Endothelial cell of umbilical vein (primary cell): ENCODE measurements at regions not wholly inside any gene's neighbourhood (a gene's known extent, or its start where the extent isn't known, plus 50 kb on each side); places are given as distances from the start of the nearest gene placed in this dataset.
A peak's percentile ranks its signal among the peaks of the same experiment; 100 is the strongest.

Source experiments
- BruUV-seq: library from RNA; stranded (reverse); fragments of 400-500 nt; replicated peaks from 2 replicates; lab custom pipeline; 2021; lab: Mats Ljungman, UMichigan
- CTCF ChIA-PET: fragments of 300-600, 350-600 bp; sonication (Branson Sonifier 250); formaldehyde crosslinking; loops from one replicate; lab custom pipeline; 2021; ENCODE audit warnings: antibody characterized with exemption, inconsistent platforms; lab: Charles Lee
- POLR2A ChIA-PET: fragments of 300-600, 350-600 bp; sonication (Branson Sonifier 250); formaldehyde crosslinking; loops from one replicate; lab custom pipeline; 2021; ENCODE audit warnings: antibody characterized with exemption, inconsistent platforms; lab: Charles Lee
- DNase-seq: peaks from one replicate; pipeline ENCODE4 v3.0.0-alpha.2; 2011; ENCODE audit warnings: low read depth, low spot score
- FAIRE-seq: peaks from 2 replicates; lab custom pipeline; 2011; peaks lifted over from hg19 to GRCh38; lab: Jason Lieb, UNC
- H2AFZ ChIP-seq: 2 replicates; pipeline ENCODE4 v1.6.0; 2012; ENCODE audit warnings: low read depth, low read length, control low read depth, inconsistent platforms
- H3K27ac ChIP-seq: 2 replicates; pipeline ENCODE4 v1.5.1; 2011; ENCODE audit warnings: low read depth, mild to moderate bottlenecking, control low read depth, low read length, moderate library complexity; ENCODE audit not compliant: insufficient read depth
- H3K27me3 ChIP-seq, 2 experiments: 2 replicates each; pipeline versions ENCODE4 v1.6.0 to v1.6.1; 2011; ENCODE audit warnings: low read length in 2 of 2, mixed read lengths in 1 of 2; ENCODE audit not compliant: control insufficient read depth in 2 of 2, insufficient read depth in 2 of 2
- H3K36me3 ChIP-seq, 2 experiments: 2 replicates in 1 of 2; 3 replicates in 1 of 2; pipeline ENCODE4 v1.5.1; 2011; ENCODE audit warnings: low read length in 2 of 2, mild to moderate bottlenecking in 1 of 2, moderate library complexity in 1 of 2; ENCODE audit not compliant: control insufficient read depth in 2 of 2, insufficient read depth in 2 of 2; ENCODE audit errors: extremely low read depth in 1 of 2
- H3K4me1 ChIP-seq: 3 replicates; pipeline ENCODE4 v1.5.1; 2011; ENCODE audit warnings: mild to moderate bottlenecking, low read length; ENCODE audit not compliant: control insufficient read depth, insufficient read depth; ENCODE audit errors: extremely low read depth
- H3K4me2 ChIP-seq: 2 replicates; pipeline ENCODE4 v1.6.1; 2011; ENCODE audit warnings: low read length, control low read depth, mixed read lengths; ENCODE audit not compliant: insufficient read depth
- H3K4me3 ChIP-seq, 3 experiments: fragments of 200-600 bp in 1 of 3; sonication (generic), shearing (Covaris generic) in 1 of 3; replicated peaks in 1 of 3; 2 replicates each; pipeline ENCODE4 v1.5.1; 2011 to 2016; ENCODE audit warnings: control low read depth in 3 of 3, low read length in 3 of 3, mild to moderate bottlenecking in 2 of 3, inconsistent platforms in 1 of 3, low read depth in 1 of 3, moderate library complexity in 1 of 3; ENCODE audit not compliant: insufficient read depth in 1 of 3
- H3K79me2 ChIP-seq: 2 replicates; pipeline ENCODE4 v1.6.0; 2012; ENCODE audit warnings: low read length, inconsistent platforms; ENCODE audit not compliant: control insufficient read depth, insufficient read depth
- H3K9ac ChIP-seq: replicated peaks from 2 replicates; pipeline ENCODE3; 2011; ENCODE audit warnings: low read length, control low read depth; ENCODE audit not compliant: insufficient read depth; ENCODE audit errors: extremely low read depth
- H3K9me1 ChIP-seq: replicated peaks from 3 replicates; pipeline ENCODE4 v1.6.0; 2011; ENCODE audit warnings: mild to moderate bottlenecking, low read length; ENCODE audit not compliant: control insufficient read depth, insufficient read depth; ENCODE audit errors: extremely low read depth
- H3K9me3 ChIP-seq: replicated peaks from 2 replicates; pipeline ENCODE4 v1.5.1; 2012; ENCODE audit warnings: low read length, inconsistent platforms; ENCODE audit not compliant: control insufficient read depth, insufficient read depth
- H4K20me1 ChIP-seq: replicated peaks from 2 replicates; pipeline ENCODE3; 2011; ENCODE audit warnings: mild to moderate bottlenecking, low read length; ENCODE audit not compliant: control insufficient read depth, insufficient read depth; ENCODE audit errors: extremely low read depth
- EZH2 ChIP-seq: IDR thresholded peaks from 2 replicates; pipeline ENCODE4 v1.6.1; 2012; ENCODE audit warnings: borderline replicate concordance, low read depth, mild to moderate bottlenecking, moderate library complexity, low read length, inconsistent platforms; ENCODE audit not compliant: severe bottlenecking
- FOS ChIP-seq: IDR thresholded peaks from 2 replicates; pipeline ENCODE4 v1.6.1; 2011; ENCODE audit warnings: mild to moderate bottlenecking, low read length, moderate library complexity, borderline replicate concordance; ENCODE audit not compliant: insufficient read depth
- GATA2 ChIP-seq: IDR thresholded peaks from 2 replicates; pipeline ENCODE4 v1.7.0; 2011; ENCODE audit warnings: low read depth, mild to moderate bottlenecking, moderate library complexity, mixed read lengths, low read length; ENCODE audit not compliant: insufficient read length, insufficient read depth
- JUN ChIP-seq: IDR thresholded peaks from 2 replicates; pipeline ENCODE4 v1.6.1; 2011; ENCODE audit warnings: borderline replicate concordance, low read depth; ENCODE audit not compliant: insufficient read length, insufficient read depth
- MAX ChIP-seq: IDR thresholded peaks from 2 replicates; pipeline ENCODE4 v1.6.1; 2011; ENCODE audit not compliant: insufficient read depth, insufficient read length
- MYC ChIP-seq: IDR thresholded peaks from one replicate; pipeline ENCODE4 v1.6.1; 2011; ENCODE audit warnings: mild to moderate bottlenecking, low read depth, low read length
- POLR2A ChIP-seq: IDR thresholded peaks from 2 replicates; pipeline ENCODE4 v1.6.1; 2012; ENCODE audit warnings: low read depth, mild to moderate bottlenecking, control low read depth, low read length
- POLR2AphosphoS5 ChIP-seq: IDR thresholded peaks from 2 replicates; pipeline ENCODE4 v1.6.1; 2012; ENCODE audit warnings: low read depth, mild to moderate bottlenecking, control low read depth, low read length, moderate library complexity; ENCODE audit not compliant: insufficient read depth
- dilution Hi-C: fragments of 300-500 bp; cut with MboI; formaldehyde crosslinking; loops from one replicate; pipeline ENCODE4 v1.15.0; 2019; ENCODE audit warnings: low sequenced_read_pairs; ENCODE audit not compliant: extremely low pct_ligation_motif_present
- intact Hi-C: fragments of 100-400 bp; cut with micrococcal nuclease; formaldehyde crosslinking; loops from one replicate; pipeline ENCODE4 v1.10.0; 2022
- TF ChIP-seq, protein P1 (sequence below), 2 donors: IDR thresholded peaks; 1 replicate in 1 of 2; 2 replicates in 1 of 2; pipeline ENCODE4 v1.5.1; 2011; ENCODE audit warnings: low read length in 2 of 2, mild to moderate bottlenecking in 2 of 2, moderate library complexity in 2 of 2, control low read depth in 1 of 2, inconsistent platforms in 1 of 2, low read depth in 1 of 2; ENCODE audit not compliant: insufficient read depth in 1 of 2; ENCODE audit errors: extremely low read depth in 1 of 2

DNA sequence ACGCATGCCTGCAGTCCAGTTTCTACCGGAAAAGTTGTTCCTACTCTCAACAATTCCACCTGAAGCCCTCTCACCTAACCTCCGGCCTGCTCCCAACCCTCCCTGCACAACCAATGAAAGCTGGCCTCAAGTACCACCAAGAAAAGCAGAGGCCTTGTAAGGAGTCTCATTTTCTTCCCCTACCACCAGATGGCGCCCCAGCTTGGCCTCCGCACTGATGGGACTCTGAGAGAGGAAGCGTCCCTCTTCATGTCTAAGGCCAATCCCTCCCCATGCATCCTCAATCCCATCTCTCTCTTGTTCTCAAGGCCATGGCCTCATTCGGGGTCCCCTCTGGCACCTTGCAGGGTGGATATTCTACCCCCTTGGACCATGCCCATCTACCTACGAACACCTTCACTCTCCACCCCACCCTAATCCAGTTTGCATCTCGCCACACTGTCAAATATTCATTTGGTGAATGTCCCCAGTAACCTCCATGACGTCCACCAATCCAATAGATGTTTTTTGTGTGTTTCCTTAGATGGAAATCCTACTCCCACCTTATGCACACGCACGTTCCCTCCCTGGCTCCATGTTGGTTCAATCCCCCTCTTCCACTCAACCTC is 412.8 kb downstream of the ZNF536 start:
- Histone ChIP-seq H3K4me3 (no peak overlapping the region), H3K4me1 (no peaks in the 10 kb centered on the region), H3K9ac (no peak overlapping the region), H3K9me3 (peaks cover 3% of the 10 kb centered on the region), H2AFZ (no peak overlapping the region), H3K27me3 (no peaks in the 10 kb centered on the region), H3K27ac (no peak overlapping the region), H3K9me1 (no peaks in the 10 kb centered on the region), H4K20me1 (no peaks in the 10 kb centered on the region), H3K4me2 (no peak overlapping the region), H3K36me3 (no peaks in the 10 kb centered on the region), H3K79me2 (no peaks in the 10 kb centered on the region)
- FAIRE-seq (no peak), DNase-seq (no peak)
- ChIA-PET POLR2A (no interaction called here), CTCF (no interaction called here)
- no peak for TF ChIP-seq MYC
- no peak for TF ChIP-seq EZH2
- TF ChIP-seq, protein P1, sequence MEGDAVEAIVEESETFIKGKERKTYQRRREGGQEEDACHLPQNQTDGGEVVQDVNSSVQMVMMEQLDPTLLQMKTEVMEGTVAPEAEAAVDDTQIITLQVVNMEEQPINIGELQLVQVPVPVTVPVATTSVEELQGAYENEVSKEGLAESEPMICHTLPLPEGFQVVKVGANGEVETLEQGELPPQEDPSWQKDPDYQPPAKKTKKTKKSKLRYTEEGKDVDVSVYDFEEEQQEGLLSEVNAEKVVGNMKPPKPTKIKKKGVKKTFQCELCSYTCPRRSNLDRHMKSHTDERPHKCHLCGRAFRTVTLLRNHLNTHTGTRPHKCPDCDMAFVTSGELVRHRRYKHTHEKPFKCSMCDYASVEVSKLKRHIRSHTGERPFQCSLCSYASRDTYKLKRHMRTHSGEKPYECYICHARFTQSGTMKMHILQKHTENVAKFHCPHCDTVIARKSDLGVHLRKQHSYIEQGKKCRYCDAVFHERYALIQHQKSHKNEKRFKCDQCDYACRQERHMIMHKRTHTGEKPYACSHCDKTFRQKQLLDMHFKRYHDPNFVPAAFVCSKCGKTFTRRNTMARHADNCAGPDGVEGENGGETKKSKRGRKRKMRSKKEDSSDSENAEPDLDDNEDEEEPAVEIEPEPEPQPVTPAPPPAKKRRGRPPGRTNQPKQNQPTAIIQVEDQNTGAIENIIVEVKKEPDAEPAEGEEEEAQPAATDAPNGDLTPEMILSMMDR (IDR thresholded peaks at IDR 0.05; ENCODE audit: extremely low read depth in 1 of 2, insufficient read depth in 1 of 2, low read depth in 1 of 2, low read length in 2 of 2), result peak; percentile 15 to 37
- TF ChIP-seq MAX, result no peak
- dilution Hi-C loops, result no loop called here
- intact Hi-C loops, result no loop called here
- BruUV-seq, result no TSS peak

- Histone ChIP-seq H2AFZ (no peak overlapping the region), H4K20me1 (no peaks in the 10 kb centered on the region), H3K4me1 (no peaks in the 10 kb centered on the region), H3K9ac (no peak overlapping the region), H3K9me1 (no peaks in the 10 kb centered on the region), H3K9me3 (peaks cover 3% of the 10 kb centered on the region), H3K4me2 (no peak overlapping the region), H3K27me3 (no peaks in the 10 kb centered on the region), H3K27ac (no peak overlapping the region), H3K36me3 (no peaks in the 10 kb centered on the region), H3K79me2 (no peaks in the 10 kb centered on the region), H3K4me3 (no peak overlapping the region)
- TF ChIP-seq EZH2 (no peak), POLR2A (no peak), FOS (no peak), JUN (no peak), POLR2AphosphoS5 (no peak), GATA2 (no peak), MAX (no peak), MYC (no peak)
- TF ChIP-seq, protein P1 (IDR thresholded peaks at IDR 0.05; ENCODE audit: extremely low read depth in 1 of 2, insufficient read depth in 1 of 2, low read depth in 1 of 2, low read length in 2 of 2), result no peak
- no TSS peak for BruUV-seq
- intact Hi-C loops (no loop called here), dilution Hi-C loops (no loop called here)
- CTCF ChIA-PET, result no interaction called here
- POLR2A ChIA-PET, result no interaction called here
- no peak for DNase-seq
- FAIRE-seq, result no peak
Measured at GRCh38 chr19:30783936-30784335, 411.8 kb downstream of the ZNF536 start.
